HG02642 (cell line): ENCODE measurements at regions not wholly inside any gene's neighbourhood (a gene's known extent, or its start where the extent isn't known, plus 50 kb on each side); places are given as distances from the start of the nearest gene placed in this dataset.

Experiments used
- ATAC-seq: cut with Tn5 transposase; IDR thresholded peaks from one replicate; pipeline ENCODE4 v1.9.1; 2021; ENCODE audit warnings: mild to moderate bottlenecking; ENCODE audit not compliant: unreplicated experiment, poor library complexity

DNA sequence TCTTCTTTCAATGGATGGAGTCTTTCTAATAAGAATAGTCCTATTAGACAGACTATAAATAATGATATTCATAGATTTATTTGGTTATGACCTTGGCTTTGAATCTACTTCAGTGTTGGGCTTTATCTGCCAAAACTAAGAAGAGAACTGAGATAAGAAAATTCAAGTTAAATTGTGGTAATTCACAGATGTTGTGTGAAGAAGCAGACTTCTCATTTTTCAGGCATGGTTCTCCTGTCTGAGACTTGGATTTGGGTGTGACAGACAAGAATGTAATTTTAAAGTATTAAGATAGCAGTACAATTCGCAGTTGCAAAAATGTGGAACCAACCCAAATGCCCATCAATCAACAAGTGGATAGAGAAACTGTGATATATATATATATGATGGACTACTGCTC, 124.7 kb downstream of the QPCT start:
- ATAC-seq = no peak

- ATAC-seq = no peak
These were observed 126.7 kb downstream of the QPCT start for GRCh38 chr2:37471104-37471503.

DNA sequence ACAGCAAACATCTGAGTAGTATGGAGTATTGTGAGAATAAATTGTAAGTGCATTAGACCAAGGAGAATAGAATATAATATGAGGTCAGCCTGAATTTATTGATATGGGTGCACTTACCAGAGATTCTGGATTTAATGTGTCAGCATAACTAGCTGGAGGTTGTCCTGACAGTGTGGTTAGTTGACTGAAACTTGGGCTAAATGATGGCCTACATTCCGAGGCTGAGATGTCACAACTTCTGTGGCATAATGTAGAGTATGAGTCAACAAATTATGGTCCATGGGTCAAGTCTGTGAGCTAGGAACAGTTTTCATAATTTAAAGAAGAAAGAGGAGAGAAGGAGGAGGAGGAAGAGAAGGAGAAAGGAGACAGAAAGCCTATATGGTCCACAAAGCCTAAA, 127.6 kb downstream of the QPCT start:
- ATAC-seq = no peak

DNA sequence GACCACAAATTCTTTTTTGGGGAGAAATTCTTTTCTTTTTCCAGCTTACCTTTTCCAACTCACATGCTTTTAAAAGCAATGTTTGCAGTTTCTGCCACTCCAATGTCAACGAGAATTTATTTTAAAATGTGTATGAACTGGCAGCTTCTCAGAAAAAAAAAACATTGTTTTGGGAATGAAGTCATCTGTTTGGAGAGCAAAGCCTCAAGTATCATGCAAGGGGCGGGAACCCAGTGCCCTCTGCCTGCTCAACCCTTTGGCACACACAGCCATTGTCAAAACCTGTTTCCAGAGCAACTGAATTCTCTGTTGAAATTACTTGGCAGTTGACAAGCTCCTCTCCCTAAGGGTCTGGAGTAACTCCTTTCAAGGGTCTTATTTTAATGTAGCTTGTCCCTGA, 128.5 kb downstream of the QPCT start:
- ATAC-seq = no peak

- ATAC-seq = no peak
These were observed 132.0 kb downstream of the QPCT start for GRCh38 chr2:37476411-37476810.

DNA sequence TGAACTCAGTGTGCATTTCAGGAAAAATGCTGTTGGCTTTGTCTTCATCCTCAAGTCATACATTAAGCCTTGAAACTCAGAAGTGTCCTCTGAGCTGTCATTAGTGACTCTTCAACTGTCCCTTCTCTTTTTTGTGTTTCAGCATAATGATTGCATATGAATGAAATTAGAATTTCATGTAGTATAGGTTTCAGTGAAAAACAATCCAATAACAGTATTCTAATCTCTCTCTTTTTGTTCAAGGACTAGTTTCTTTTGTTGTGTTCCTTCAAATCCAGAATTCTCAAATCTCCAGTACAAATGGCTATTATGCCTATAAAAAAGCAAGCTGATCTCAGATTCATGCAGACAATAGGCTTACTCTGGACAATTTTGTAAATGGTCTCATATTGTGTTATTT, 133.5 kb downstream of the QPCT start:
- no peak for ATAC-seq

- no peak for ATAC-seq
These were observed 136.8 kb downstream of the QPCT start for GRCh38 chr2:37481244-37481643.

- ATAC-seq = no peak
These were observed 144.6 kb downstream of the QPCT start for GRCh38 chr2:37489041-37489456.

GRCh38 chr2:37489536-37489935, 145.1 kb downstream of the QPCT start:
- ATAC-seq = no peak

- no peak for ATAC-seq
These were observed 149.0 kb downstream of the QPCT start for GRCh38 chr2:37493425-37493824.

- no peak for ATAC-seq
These were observed 154.7 kb downstream of the QPCT start for GRCh38 chr2:37499113-37499512.

- ATAC-seq = no peak
These were observed 155.6 kb downstream of the QPCT start for GRCh38 chr2:37500031-37500430.

DNA sequence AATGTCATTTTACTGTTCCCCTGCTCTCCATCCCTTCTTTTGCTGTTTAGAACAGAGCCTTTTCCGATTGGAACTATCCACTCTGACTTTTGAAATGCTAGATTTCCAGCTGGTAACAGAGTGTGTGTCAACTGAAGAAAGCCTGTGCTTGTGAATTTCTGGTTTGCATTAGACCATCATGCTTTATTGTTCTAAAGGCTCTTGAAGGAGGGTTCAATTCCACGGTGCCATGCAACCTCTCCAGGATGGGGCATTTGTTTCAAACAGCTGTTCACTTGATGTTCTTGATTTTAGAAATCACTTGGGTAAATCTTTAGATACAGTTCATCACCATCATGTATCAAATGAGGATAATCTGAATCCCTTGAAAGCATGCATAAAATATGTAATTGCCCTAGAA, 156.7 kb downstream of the QPCT start:
- no peak for ATAC-seq

DNA sequence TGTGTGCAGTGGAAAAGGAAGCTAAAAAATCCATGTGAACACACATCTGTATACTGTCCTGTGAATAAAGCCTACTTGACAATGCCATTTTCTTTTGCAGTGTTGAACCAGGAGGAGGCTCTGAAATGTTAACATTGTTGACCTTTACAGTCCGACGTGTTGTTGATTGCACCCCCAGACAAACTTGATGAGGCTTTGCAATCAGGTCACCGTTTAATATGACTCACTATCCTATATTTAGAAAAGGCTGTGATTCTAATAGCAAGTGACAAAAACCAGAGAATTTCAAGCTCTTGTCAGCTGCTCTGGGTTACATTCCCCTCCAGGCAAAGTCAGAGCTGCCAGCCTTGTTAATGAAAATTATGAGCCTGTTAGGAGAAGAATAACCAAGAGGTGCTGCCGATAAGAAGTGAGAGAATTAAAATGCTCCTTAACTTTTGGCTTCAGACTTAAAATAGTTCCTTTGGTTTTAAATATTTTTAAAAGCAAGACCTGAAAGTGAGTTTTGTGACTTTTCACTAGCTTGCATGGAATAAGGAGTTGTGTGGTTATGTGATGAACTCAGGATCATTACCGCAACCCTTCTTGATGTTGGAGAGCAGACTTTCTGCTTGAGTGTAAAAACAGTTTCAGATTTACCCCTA, 162.1 kb downstream of the QPCT start:
- ATAC-seq = no peak

GRCh38 chr2:37507051-37507410, 162.6 kb downstream of the QPCT start:
- ATAC-seq = no peak

GRCh38 chr2:37507703-37508102, 163.3 kb downstream of the QPCT start:
- no peak for ATAC-seq

GRCh38 chr2:37512971-37513370, 158.5 kb downstream of the CDC42EP3 start:
- ATAC-seq = no peak

GRCh38 chr2:37523814-37524362, 147.6 kb downstream of the CDC42EP3 start:
- no peak for ATAC-seq

GRCh38 chr2:37526323-37526722, 145.1 kb downstream of the CDC42EP3 start:
- ATAC-seq = no peak

DNA sequence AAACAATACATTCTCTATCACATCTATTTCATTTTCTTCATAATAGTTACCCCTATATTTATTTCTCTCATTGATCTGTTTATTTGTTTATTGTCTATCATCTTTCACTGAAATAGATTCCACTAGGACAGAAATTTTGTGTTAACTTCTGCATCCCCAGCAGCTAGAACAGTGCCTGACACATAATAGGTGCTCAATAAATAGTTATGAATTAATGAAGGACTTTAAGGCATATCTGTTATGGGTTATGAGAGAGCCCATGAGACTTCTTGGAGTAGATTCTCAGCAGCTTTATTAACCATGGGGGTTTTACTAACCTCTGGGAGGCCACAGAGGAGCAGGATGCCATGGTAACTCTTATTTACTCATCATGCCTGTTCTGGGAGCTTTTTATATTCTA, 144.6 kb downstream of the CDC42EP3 start:
- no peak for ATAC-seq

DNA sequence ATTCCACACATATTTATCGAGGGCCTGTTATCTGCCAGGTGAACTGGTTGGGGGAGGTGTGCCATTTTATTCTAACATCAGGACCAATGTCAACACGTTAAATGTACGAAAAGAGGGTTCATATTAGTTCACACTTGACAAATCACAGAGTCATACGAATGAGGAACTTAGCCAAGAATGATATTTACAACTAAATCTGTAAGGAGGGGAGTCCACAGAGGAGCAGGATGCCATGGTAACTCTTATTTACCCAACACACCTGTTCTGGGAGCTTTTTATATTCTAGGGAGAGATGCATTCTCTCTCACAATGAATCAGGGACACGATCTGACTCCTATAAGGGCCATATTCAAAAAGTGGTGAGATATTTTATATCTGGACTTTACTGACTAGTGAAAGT, 144.1 kb downstream of the CDC42EP3 start:
- no peak for ATAC-seq

DNA sequence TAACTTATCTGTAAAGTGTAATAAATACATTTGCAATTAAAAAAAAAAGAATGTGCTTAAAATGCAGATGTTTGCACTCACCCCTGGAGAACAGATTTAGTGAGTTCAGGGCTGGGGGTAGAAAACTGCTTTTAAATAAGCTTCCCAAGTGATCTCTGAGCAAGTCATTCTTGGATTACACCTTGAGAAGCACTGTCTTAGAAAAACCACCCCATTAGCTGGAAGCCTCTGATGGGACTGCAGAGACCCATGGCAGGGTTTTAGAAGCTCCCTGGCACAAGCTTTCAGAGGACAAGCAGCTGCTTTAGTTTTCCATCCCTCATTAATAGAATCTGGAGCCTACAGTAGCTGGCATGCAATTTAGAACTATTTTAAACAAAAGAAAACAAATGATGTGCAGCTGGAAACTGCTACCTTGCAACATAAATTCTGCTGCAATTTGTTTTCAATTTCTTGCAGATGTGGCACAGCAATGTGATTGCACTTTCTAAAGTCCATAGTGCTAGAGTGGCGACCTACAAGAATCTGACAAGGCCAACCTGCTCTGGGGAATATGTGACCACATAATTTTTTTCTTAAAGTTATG, 141.5 kb downstream of the CDC42EP3 start:
- no peak for ATAC-seq
